ENCODE measurements at regions not wholly inside any gene's neighbourhood (a gene's known extent, or its start where the extent isn't known, plus 50 kb on each side); places are given as distances from the start of the nearest gene placed in this dataset.
"Not testable (repeated sequence)": the region's sequence is repeated elsewhere in the genome, so short reads cannot be mapped to it uniquely, and the experiment has no call there.

DNA sequence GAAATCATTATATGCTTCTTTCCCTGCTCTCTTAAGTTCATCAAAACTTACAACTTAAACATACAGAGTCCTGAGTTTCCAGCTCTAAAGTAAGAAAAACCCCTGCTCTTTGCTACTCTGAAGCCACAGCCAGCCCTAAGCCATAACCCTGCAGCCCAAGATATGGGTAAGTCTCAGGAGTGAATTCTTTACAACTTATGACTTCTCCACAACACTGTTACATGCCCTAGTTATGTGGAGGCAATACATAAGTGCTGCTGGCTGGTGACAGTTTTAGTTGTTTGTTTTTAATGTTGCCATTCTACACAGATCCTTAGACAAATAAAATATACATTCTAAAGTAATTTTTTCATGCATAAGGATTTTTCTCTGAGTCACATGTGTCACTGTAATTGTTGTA, 100.2 kb downstream of the FBXO8 start:
- Mint-ChIP-seq H3K9me3 (no peaks in the 10 kb centered on the region), H3K4me1 (no peaks in the 10 kb centered on the region), H3K4me3 (no peak overlapping the region), H3K27ac (no peak overlapping the region), H3K36me3 (no peaks in the 10 kb centered on the region)
- DNase-seq (ENCODE audit: low spot score in 2 of 2) (no peak), ATAC-seq (no peak)

DNA sequence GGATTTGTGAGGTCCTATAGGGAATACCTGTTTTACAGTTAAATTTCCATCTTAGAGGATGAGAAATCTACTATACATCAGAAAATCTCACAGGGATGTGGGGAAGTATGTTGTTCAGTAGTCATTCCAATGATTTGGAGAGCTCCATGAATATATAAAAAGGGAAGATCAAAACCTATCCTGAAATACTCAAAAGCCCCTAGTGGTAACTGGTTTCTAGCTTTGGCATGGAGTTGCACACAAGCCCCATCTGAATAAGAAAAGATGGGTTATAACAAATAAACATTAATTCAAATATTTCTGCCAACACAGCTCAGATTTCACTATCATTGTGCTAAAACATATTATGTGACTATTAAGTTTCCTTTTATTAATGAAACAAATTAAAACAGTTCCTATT, 101.6 kb downstream of the FBXO8 start:
- Mint-ChIP-seq H3K4me3 (no peak overlapping the region), H3K27ac (no peak overlapping the region), H3K36me3 (no peaks in the 10 kb centered on the region), H3K4me1 (no peaks in the 10 kb centered on the region), H3K9me3 (no peaks in the 10 kb centered on the region)
- DNase-seq (ENCODE audit: low spot score in 2 of 2) (no peak), ATAC-seq (no peak)

DNA sequence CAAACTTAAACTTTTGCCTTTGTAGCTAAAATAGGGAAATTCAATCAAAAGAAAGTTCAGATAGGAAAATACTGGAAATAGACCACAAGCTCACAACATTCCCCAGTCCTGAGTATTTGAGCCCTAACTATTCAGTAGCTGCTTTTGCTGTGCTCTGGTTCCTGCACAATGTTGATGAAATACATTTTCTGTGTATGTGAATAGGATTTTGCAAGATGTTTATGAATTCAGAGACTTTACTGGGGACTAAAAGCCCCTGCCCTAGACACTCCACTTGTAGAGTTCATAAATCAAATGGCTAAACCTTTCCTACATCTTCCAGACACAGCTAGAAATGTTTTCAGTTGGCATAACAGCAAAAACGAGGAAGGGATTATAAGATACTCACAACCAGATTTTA, 105.9 kb downstream of the FBXO8 start:
- ATAC-seq (no peak), DNase-seq (ENCODE audit: low spot score in 2 of 2) (no peak)
- Mint-ChIP-seq H3K4me3 (no peak overlapping the region), H3K27ac (no peak overlapping the region), H3K9me3 (no peaks in the 10 kb centered on the region), H3K36me3 (no peaks in the 10 kb centered on the region), H3K4me1 (no peaks in the 10 kb centered on the region)

DNA sequence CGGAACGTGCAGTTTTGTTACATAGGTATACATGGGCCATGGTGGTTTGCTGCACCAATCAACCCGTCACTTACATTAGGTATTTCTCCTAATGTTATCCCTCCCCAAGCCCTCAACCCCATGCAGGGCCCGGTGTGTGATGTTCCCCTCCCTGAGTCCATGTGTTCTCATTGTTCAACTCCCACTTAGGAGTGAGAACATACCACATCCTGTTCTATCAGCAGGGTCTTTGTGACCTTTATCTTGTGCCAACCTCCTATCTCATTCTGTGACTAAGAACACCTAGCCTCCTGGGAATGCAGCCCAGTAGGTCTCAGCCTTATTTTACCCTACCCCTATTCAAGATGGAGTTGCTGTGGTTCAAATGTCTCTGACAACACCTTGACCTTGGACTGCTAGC, 107.6 kb downstream of the FBXO8 start:
- not testable (repeated sequence) for H3K4me3 Mint-ChIP-seq; H3K4me1 Mint-ChIP-seq; H3K9me3 Mint-ChIP-seq; H3K27ac Mint-ChIP-seq; ATAC-seq; H3K36me3 Mint-ChIP-seq; DNase-seq (ENCODE audit: low spot score in 2 of 2)

DNA sequence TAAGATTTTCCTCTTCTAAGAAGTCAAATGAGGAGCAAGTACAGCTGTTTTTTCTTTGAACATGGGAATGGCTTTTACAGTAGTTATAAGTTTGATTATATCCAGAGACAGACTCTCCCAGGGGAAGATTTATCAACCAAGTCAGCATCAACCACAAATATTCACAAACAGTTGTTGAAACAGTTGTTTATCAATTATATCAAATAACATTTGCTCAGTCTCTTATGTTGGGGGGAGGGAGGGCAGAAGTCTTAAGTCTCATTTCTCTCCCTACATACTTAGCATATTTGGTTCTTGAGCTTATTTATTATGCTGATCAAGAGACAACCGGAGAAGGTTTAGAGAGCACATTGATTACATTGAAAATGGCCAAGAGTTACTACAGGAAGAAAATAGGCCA, 110.1 kb downstream of the FBXO8 start:
- ATAC-seq: no peak
- Mint-ChIP-seq H3K9me3 (no peaks in the 10 kb centered on the region), H3K36me3 (no peaks in the 10 kb centered on the region), H3K27ac (no peak overlapping the region), H3K4me3 (no peak overlapping the region), H3K4me1 (no peaks in the 10 kb centered on the region)
- no peak for DNase-seq (ENCODE audit: low spot score in 2 of 2)

DNA sequence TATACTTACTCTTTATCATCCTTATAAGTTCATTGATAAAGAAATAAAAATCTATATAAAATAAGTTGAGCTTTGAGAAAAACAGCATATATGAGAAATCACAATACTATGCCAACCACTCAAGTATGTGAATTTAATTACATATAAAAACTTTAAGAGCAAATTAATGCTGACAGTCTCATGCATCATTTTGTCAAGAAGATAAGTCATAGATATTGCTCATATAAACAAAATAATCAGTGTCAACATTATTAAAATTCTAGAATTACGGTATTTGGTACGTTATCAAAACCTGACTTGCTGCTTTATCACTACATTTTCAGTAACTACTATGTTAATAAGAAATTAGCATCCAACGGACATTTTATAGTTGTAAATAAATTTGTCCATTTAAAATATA, 111.2 kb downstream of the FBXO8 start:
- Mint-ChIP-seq H3K4me3 (no peak overlapping the region), H3K36me3 (no peaks in the 10 kb centered on the region), H3K9me3 (no peaks in the 10 kb centered on the region), H3K4me1 (no peaks in the 10 kb centered on the region), H3K27ac (no peak overlapping the region)
- DNase-seq (ENCODE audit: low spot score in 2 of 2) (no peak), ATAC-seq (no peak)

DNA sequence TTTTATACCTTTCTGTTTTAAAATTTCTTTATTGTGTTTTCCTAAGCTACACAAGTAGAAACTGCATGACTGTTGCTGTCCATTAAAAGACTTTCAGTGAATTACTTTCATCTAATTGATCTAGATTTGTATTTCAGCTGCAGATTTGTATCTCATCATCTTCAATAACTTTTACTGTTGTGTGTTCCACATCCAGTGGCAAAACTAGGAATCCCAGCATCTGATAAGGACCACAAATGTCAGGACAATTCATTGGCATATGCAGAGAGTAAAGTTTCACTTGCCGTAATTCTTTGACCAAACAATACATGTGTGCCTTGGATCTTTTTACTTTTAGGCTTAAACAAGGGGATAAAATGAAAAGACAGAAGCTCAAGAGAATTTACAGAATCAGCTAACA, 112.6 kb downstream of the FBXO8 start:
- Mint-ChIP-seq H3K4me3 (no peak overlapping the region), H3K4me1 (no peaks in the 10 kb centered on the region), H3K9me3 (no peaks in the 10 kb centered on the region), H3K36me3 (no peaks in the 10 kb centered on the region), H3K27ac (no peak overlapping the region)
- DNase-seq (ENCODE audit: low spot score in 2 of 2): no peak
- no peak for ATAC-seq

DNA sequence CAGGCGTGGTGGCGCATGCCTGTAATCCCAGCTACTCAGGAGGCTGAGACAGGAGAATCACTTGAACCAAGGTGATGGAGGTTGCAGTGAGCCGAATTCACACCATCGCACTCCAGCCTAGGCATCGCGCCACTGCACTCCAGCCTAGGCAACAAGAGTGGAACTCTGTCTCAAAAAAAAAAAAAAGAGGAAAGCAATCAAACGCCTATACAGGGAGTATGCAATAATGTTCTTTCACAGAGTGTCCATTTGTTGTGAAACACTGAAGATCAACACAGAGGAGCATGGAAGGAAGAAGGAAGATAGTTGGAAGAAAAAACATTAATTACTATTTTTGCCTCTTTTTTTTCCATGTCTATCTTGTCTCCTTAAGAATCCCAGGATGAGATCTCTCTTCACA, 113.4 kb downstream of the FBXO8 start:
- ATAC-seq: no peak
- no peak overlapping the region for H3K27ac Mint-ChIP-seq
- H3K36me3 Mint-ChIP-seq: no peaks in the 10 kb centered on the region
- H3K9me3 Mint-ChIP-seq: no peaks in the 10 kb centered on the region
- no peak overlapping the region for H3K4me3 Mint-ChIP-seq
- H3K4me1 Mint-ChIP-seq: no peaks in the 10 kb centered on the region
- no peak for DNase-seq (ENCODE audit: low spot score in 2 of 2)

DNA sequence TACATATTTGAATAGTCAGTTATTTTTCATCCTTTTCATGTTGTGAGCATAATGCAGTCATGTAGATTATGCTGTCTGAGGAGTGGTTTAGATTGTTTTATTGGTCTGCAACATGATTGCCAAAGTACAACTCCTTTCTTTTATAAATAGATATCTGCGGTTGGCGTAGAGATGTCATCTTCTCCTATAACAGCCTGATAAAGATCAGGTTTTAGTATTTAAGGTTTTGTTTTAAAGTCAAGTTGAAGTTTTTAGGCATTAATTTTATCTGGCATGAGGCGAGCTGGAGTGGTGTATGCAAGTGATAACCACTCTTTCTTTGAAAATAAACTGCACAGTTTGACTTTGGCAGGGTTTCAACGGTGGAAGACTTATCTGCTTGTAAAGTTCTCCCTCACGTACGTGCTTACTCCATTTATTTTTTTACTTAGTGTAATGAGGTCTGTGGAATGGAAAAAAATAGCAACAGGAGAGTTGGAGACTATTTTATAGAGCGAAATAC, 126.3 kb downstream of the FBXO8 start:
- H3K4me3 Mint-ChIP-seq: no peak overlapping the region
- no peaks in the 10 kb centered on the region for H3K36me3 Mint-ChIP-seq
- H3K9me3 Mint-ChIP-seq: no peaks in the 10 kb centered on the region
- ATAC-seq: no peak
- H3K4me1 Mint-ChIP-seq: no peaks in the 10 kb centered on the region
- no peak for DNase-seq (ENCODE audit: low spot score in 2 of 2)
- no peak overlapping the region for H3K27ac Mint-ChIP-seq

DNA sequence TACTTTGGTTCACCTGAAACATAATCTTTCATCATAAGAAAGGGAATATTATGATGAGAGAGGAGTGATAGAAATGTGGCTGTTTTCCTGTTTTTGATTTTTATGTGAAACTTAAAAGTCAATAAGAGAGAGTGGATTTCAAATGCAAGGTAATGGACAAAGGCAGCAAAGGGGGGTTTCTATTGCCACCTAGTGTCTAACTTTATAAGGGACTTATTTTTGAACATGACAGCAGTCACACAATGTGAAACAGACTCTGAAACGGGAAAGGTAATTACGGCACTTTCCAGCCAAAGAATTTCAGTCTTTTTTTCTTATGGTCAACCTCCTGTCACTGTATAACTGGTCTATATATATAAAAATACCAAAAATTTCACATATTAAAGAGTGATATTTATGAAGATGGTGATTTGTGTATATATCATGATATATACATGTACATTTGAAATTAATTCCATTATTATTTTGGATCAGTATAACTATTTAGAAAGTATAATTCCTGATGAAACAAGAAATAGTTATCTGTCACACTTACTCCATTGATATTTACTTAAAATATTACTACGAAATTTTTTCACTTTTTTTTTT, 127.1 kb downstream of the FBXO8 start:
- no peak for DNase-seq (ENCODE audit: low spot score in 2 of 2)
- Mint-ChIP-seq H3K9me3 (no peaks in the 10 kb centered on the region), H3K27ac (no peak overlapping the region), H3K4me1 (no peaks in the 10 kb centered on the region), H3K36me3 (no peaks in the 10 kb centered on the region), H3K4me3 (no peak overlapping the region)
- peak; percentile 57 for ATAC-seq

DNA sequence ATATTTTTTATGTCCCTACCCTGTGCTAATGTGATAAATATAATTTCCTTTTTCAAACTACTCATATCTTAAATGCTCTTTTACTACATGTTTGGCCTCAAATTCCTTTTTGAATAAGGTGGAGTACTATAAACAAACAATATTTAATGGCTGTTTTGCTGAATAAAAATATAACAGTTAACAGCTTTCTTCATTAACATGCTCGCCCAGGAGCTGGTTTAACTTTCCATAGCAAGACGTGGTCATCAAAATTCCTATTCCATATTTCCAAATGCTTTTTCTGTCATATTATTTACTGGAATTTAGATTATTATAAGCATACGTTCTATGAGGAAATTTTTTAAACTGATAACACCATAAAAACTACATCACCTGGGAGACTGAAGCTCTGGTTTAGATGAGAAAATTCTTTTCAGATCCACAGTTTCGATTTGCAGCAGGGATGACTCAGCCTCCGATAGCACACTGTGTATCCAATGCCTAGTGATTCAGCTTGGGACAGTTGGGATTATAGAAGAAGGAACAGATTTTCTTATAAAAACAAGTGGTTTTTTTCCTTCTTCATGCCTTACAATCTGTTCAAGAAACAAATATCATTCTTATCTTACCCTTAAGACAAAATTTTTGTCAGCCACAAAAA, 129.1 kb downstream of the FBXO8 start:
- Mint-ChIP-seq H3K4me3 (no peak overlapping the region), H3K4me1 (no peaks in the 10 kb centered on the region), H3K36me3 (no peaks in the 10 kb centered on the region), H3K9me3 (no peaks in the 10 kb centered on the region), H3K27ac (no peak overlapping the region)
- ATAC-seq (no peak), DNase-seq (ENCODE audit: low spot score in 2 of 2) (no peak)

DNA sequence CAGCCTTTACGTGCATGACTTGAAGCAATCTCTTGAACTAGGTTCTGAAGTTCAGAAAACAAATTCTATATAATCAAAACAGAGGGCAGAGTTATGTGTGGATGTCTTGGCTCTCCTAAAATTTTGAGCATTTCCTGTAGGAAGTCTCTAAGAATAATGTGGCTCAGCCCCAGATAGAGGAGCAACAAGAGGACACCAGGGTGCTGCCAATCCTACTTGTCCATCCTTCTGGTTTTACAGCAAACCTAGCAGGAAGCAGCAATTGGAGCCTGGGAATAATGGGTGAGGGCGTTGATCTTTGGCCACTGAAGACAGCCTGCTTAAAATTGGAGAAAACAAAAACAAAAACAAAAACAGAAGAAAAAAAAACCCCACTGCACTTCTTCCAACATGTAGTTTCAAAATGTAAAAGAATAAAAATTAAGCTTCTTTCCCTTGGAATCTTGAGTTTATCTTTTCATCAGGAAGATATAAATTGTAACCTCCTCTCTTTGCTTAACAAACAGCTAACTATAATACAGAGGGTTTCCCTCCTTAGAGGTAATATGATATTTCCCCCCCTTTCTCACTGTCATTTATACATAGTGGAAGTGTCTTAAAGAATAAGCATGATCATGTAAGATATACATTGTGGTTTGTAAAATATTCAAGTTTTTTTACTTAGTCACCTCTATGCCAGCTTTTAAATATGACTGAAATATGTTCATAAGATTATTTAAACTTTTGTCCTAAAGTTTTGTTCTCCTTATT, 130.6 kb downstream of the FBXO8 start:
- Mint-ChIP-seq H3K9me3 (no peaks in the 10 kb centered on the region), H3K36me3 (no peaks in the 10 kb centered on the region), H3K4me1 (no peaks in the 10 kb centered on the region), H3K4me3 (no peak overlapping the region), H3K27ac (no peak overlapping the region)
- DNase-seq (ENCODE audit: low spot score in 2 of 2): no peak
- ATAC-seq: no peak

DNA sequence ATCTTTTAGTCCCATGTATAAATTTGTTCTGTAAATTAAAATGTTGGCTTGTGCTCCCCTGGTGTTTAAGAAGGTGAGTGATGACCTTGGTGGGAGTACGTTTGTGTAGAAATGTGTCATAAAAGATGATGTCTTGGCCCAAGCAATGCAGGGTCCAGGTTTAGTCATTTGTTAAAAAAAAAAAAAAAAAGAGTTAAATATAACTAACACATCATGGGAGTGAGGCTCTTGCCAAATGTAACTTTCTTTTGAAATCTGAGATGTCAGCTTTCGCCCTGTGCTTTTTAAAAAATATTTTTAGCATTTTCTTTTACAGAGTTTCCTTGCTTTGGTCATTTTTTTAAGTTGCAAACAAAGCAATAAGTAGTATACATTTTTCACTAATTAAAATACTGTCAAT, 135.6 kb downstream of the FBXO8 start:
- no peaks in the 10 kb centered on the region for H3K9me3 Mint-ChIP-seq

DNA sequence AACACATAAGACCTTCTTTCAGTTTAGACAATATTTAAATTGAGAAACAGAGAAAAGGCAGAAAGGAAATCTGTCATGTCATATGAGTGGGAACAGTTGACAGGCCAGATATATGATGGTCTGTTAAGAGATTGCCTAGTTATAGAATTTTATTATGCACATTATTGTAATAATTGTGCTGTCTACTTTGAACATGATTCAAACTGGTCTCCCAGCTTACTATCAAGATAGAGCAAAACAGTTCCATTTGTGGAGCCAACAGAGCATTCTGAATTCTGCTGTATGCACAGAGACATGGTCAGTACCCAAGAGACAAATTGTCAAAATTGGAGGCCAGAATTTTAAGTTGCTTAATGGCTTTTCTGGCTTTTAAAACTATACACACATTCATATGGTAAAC, 139.4 kb downstream of the FBXO8 start:
- Mint-ChIP-seq H3K27ac (no peak overlapping the region), H3K4me3 (no peak overlapping the region), H3K36me3 (no peaks in the 10 kb centered on the region), H3K4me1 (no peaks in the 10 kb centered on the region), H3K9me3 (no peaks in the 10 kb centered on the region)
- DNase-seq (ENCODE audit: low spot score in 2 of 2): no peak
- ATAC-seq: no peak

More for the DNA sequence above, 135.6 kb downstream of the FBXO8 start:
- Mint-ChIP-seq H3K4me3 (no peak overlapping the region), H3K4me1 (no peaks in the 10 kb centered on the region), H3K27ac (no peak overlapping the region), H3K36me3 (no peaks in the 10 kb centered on the region)
- DNase-seq (ENCODE audit: low spot score in 2 of 2) (no peak), ATAC-seq (no peak)

DNA sequence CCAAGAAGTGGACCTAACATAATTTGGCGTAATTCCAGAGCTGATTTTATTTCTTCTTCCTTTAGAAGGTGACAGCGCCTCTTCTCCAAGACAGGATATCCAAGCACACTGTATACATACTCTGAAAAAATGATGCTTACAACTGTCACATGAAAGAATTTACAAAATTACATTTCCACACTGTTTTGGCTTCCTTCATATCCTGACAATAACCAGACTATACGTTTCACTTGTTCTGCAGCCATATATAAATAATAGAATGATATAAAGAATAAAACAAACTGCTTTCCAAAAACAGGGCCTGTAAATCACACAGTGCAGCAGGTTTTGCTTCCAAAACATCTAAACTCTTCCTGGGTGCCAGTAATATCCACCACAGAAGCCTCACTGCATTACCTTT, 141.6 kb downstream of the FBXO8 start:
- no peak for DNase-seq (ENCODE audit: low spot score in 2 of 2)
- H3K27ac Mint-ChIP-seq: no peak overlapping the region
- no peaks in the 10 kb centered on the region for H3K4me1 Mint-ChIP-seq
- no peak for ATAC-seq
- no peaks in the 10 kb centered on the region for H3K9me3 Mint-ChIP-seq
- H3K36me3 Mint-ChIP-seq: no peaks in the 10 kb centered on the region
- no peak overlapping the region for H3K4me3 Mint-ChIP-seq

DNA sequence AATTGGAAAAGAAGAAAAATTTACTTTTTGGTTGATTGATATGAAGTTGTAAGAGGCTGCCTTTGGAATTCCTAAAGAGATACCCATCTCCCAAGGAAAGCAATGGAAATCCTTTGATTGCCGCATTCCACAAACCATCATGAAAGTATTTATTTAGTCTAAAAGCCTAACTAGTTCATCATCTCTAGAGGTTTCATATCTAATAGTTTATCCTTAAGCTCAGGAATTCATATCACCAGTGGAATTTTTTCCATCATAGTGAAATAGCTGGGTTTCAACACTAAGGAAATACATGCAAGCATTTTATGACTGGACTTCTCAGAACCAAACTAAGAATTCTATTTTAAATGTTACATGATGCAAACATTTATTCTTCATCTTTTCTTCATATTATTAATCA, 144.9 kb downstream of the FBXO8 start:
- DNase-seq (ENCODE audit: low spot score in 2 of 2) (no peak), ATAC-seq (no peak)
- Mint-ChIP-seq H3K4me1 (no peaks in the 10 kb centered on the region), H3K4me3 (no peak overlapping the region), H3K27ac (no peak overlapping the region), H3K36me3 (no peaks in the 10 kb centered on the region), H3K9me3 (no peaks in the 10 kb centered on the region)

Measured in stimulated activated effector memory CD8-positive, alpha-beta T cell treated with anti-CD3 and anti-CD28 coated beads, Interleukin-12 subunit alpha, Interleukin-12 subunit beta, amount 100 ng/mL, for 72 hours (primary cell).